ELF-1 (cell line): ENCODE measurements at regions not wholly inside any gene's neighbourhood (a gene's known extent, or its start where the extent isn't known, plus 50 kb on each side); places are given as distances from the start of the nearest gene placed in this dataset.

ENCODE experiments used
- DNase-seq: peaks from one replicate; pipeline ENCODE4 v3.0.0-alpha.2; 2016; ENCODE audit warnings: low read depth, low spot score

DNA sequence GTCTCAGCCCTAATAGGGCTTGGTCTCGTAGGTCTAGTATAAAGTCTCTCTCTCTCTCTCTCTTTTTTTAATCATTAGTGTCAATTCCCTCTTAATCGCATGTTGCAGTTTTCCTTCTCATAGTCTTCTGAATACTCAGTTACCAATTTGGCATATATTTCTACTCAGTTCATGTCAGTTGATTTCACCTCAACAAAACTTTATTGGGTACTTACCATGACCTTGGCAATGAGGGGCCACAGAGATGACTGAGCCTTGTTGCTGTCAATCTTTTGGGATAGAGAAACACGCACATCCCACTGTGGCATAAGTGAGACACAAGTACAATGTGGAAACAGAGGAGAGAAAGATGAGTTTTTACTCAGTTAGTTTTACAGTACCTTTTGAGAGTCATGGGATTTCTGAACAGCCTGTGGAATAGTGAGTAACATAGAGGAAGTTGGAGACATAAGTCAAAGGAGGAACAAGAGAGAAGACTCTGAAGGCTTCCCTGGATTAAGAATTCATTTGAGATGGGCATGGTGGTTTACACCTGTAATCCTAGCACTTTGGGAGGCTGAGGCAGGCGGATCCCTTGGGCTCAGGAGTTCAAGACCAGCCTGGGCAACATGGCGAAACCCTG is 150.2 kb upstream of the CBLB start:
- DNase-seq = no peak

DNA sequence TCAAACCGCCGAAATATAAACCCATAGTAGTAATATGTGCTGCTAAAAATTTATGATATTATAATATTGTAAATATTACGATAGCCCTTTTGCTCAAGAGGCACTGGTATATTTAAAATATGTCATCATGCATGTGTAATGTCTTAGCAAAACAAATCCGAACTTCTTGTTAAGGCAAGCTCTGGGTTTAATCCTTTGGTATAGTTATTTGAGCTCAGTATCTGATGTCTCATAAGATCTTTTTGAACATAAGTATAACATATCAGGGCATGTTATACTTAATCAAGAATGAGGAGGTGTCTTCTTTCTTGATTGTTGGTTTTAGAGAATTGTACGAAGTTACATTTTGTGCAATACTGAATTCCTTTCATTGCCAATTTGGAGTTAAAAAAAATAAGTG is 154.1 kb upstream of the CBLB start:
- no peak for DNase-seq

DNA sequence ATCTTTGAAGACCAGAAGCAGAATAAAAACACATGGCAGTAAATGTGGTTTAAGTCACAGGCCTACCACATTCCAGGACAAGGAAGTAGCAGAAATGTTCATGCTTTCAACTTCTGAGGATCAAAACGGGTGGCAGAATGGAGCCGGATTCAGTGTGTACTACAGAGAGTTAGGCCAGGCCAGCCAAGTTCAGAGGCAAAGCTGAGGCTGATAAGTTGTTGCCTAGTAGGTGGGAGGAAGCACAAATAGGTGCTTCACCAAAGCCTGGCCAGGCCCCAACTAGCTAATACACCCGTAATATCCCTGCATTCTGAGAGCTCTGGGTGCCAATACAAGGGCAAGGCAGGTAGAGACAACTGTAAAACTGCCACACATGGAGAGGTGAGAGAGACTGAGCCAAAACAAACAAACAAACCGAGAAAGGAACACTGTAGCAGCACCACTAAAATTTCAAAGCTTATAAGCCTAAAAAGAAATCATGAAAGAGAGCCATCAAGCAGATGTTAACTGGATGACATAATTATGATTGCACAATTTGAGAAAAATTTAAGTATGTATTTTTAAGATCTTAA is 156.4 kb upstream of the CBLB start:
- no peak for DNase-seq

DNA sequence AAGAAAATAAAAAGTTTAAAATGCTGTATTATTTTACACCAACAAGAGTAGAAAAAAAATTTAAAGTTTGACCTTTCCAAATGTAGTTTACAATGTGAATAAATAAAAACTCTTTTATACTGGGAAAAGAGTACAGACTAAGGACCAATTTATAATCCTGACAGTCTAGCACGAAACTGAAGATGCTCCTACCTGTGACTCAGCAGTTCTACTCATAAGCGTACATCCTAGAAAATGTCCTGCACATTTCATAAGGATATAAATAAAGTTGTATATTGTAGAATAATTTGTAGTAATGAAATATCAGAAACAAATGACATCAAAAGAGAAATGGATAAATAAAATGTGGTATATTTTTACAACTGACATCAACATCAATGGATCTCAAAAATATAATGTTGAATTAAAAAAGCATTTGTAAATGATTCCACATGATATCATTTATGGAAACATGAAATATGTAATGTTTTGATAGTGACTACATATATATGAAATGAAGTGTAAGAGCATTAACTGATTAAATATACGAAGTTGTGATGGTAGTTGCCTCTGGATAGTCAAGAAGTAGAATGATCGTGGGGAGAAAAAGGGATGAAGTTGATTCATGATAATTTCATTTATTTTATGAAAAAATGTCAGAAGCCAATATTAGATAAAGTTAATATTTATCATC is 161.3 kb upstream of the CBLB start:
- no peak for DNase-seq

DNA sequence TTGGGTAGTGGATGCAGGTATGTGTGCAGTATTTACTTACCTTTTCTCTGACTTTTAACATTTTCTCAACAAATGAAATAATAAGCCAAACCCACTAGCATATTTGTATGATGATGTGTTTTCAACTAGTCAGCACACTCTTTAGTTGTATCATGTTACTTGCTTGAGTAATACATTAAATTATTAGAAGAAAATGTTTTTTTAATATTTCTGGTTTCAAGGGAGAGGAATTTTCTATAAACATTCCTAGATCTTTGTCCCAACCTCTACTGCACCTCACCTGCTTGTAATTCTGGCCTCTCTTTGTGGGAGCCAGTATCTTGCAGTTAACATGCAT is 161.8 kb upstream of the CBLB start:
- DNase-seq = no peak

DNA sequence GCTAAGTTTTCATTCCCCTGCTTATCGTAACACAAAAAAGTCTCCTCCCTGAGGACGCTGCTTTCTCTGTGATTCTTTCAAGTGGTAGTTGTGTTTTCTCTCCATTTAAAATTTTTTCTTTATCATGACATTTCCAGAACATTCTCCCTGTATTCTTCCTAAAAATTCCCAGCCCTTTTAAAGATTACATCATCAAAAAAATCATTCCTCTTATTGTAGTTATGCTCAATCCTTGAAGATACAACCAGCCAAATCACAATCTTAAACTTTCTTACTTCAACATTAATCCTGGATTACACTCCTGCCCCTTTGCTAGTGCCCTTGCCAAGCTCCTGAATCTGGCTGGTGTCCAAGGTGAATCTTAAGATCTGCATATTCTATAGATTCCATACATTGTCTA is 163.7 kb upstream of the CBLB start:
- DNase-seq = no peak

DNA sequence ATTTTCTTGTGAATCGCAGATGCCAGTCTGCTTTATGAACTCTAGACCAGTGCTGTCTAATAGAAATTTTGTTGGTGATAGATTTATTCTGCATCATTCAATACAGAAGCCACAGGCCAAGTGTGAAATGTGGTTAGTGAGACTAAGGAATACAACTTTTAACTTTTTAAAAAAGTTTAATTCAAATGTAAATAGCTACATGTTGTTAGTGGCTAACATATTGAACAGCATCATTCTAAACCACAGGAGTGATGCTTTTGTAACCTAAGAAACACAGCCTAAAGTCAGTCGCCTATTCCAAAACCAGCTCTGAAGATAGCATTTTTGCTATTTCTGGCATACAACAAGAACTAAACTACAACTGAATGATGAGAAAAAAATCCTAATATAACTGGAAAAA is 164.8 kb upstream of the CBLB start:
- no peak for DNase-seq

DNA sequence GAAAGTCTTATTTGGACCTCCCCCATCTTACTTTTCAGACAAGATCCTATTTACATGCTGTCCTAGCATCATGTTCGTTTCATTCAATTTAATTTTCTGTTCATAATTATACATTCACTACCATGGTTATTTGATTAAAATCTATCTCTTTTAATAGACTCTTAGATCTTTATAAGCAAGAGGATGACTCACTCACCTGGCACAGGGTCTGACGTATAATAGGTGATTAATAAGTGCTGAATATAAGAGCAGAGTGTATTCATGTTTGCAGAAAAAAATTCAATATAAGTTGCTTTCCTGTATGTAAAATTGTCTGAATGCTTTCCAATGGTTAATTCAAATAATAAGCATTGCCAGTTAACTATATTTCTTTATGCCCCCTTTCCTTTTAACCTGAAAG is 165.5 kb upstream of the CBLB start:
- DNase-seq = no peak

DNA sequence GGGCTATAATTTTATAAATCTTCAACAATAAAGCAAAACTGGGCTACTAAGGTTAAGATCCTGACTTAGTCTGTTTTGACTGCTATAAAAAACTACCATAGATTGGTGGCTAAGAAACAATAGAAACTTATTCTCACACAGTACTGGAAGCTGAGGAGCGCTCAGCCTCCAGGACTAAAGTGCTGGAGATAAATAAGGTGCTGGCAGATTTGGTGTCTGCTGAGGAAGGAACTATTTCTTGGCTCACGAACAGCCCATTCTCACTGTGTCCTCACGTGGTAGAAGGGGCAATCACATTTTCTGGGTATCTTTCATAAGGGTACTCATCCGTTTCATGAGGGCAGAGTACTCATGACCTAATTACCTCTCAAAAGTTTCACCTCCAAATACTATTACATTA is 166.8 kb upstream of the CBLB start:
- DNase-seq = no peak

DNA sequence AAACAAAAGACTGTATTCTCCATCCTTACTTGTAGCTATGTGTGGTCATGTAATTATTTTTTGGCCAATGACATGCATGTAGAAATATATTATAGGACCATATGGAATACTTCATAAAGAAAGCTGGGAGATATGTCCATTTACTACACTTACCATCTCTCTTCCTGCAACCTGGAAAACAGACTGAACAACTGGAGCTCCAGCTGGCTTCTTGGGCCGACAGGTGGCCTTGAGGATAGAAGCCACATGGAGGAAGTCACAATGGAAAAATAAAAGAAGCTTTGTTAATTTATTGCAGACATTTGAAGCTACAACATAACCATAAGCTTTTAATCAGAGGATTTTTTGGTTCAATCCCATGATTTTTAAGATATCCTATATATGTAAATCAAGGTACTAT is 167.9 kb upstream of the CBLB start:
- no peak for DNase-seq

DNA sequence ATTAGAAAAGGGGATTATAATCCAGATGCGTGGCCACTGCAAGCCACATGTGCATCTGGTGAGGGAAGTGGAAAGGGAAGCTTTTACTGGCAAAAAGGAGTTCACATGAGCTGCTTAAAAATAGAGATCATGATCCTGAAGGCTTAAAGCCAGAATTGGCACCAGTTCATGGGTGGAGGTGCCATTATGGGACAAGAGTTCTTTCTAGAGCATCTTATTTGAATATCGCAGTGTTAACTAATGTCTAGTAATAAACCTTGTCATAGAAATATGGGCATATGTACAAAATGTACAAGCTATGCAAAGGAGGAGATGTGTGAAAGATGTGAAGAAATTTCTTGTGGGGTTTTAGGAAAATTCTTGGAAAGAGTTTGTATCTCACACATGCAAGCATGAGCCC is 178.4 kb upstream of the CBLB start:
- no peak for DNase-seq

DNA sequence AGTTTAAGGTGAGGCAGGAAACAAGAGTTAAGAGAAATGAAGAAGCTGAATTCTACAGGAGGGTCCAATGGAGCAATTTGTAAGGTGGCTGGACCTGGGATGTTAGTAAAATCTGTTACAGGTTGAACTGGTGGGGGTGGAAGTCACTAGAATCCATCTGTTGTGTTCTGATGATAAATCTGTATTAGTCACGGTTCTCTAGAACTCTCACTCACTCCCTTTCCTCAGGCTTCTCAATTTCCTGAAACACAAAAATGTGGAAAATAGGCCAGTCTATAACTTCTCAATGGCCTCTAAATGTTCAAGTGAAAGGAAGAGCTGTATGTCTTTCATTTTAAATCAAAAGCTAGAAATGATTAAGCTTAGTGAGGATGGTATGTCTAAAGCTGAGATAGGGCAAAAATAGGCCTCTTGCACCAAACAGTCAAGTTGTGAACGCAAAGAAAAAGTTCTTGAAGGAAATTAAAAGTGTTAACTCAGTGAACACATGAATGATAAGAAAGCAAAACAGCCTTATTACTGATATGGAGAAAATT is 180.2 kb upstream of the CBLB start:
- DNase-seq = no peak

DNA sequence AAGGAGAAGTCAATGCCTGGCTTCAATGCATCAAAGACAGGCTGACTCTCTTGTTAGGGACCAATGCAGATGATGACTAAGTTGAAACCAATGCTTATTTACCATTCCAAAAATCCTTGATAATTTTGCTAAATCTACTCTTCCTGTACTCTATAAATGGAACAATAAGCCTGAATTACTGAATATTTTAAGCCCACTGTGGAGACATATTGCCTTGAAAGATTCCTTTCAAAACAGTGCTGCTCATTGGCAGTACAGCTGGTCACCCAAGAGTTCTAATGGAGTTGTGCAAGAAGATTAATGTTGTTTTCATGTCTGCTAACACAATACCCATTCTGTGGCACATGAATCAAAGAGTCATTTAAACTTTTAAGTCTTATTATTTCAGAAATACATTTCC is 181.0 kb upstream of the CBLB start:
- DNase-seq = no peak

DNA sequence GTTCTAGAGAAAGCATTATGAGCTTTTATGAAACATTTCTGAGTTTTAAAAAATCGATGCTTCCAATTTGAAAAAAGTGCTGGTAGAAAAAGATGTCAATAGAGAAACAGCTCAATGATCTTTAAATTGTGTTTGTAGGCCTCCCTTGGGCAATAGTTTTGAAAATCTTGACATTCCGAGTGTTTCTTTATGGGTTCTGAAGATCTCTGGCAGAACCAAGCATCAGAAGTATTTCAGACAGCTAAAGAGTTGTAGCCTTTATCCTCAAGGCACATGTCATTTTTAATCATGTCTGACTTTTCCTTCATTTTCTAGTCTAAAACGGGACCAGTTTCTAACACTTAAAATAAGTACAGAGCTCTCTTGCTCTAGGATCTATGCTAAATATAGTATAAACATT is 188.1 kb upstream of the CBLB start:
- DNase-seq = no peak

DNA sequence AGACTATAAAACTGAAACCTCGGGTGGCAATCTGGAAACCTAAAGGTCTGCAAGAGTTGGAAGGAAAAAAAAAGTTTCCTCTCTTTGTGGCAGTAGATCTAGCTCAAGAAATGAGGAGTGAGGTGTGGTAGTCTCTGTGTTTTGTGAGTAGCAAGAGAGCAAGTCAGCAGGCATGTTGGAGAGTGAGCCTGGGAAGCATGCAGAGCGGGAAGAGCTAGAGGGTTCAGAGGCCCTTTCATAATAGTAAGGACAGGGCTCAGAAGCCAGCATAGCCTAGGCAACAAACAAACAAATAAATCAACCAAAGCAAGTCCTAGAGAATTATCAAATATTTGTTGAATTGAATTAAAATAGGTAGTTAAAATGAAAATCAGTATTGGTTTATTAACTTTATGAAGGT is 189.7 kb upstream of the CBLB start:
- peak; percentile 7 for DNase-seq

DNA sequence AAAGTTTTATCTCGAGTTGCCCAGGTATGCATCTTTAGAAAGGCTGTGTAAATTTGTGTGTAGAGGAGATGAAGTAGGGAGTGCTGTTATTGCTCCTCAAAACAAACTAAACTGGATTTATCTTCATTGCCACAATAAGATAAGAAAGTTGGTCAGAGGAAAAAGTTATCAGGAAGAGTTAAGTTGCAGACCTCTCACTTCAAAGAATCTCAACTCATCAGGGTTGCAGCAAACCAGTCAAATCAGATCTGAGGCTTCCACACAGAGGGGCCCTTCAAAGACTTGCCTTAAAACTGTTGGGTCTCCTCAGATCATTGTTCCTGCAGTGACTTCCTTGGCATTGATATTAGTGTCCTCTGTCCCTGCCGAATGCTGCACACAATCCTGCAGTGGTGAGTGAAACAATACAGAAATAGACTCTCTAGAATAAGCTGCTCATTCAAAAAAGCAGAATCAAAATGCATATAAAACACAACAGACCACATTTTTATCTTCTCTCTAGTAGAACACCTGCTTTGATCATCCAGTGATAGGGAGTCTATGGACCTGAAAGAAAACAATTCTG is 191.2 kb upstream of the CBLB start:
- no peak for DNase-seq

DNA sequence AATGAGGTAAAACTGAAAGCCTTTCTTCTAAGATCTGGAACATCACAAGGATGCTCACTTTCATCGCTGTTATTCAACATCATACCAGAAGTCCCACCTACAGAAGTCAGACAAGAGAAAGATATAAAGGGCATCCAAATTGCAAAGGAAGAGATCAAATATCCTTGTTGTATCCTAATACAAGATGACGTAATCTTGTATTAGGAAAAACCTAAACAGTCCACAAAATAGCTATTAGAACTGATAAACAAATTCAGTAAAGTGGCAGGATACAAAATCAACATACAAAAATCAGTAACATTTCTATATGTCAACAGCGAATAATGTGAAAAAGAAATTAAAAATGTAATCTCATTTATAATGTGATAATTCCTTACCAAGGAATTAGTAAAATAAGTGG is 195.1 kb upstream of the CBLB start:
- DNase-seq = no peak

DNA sequence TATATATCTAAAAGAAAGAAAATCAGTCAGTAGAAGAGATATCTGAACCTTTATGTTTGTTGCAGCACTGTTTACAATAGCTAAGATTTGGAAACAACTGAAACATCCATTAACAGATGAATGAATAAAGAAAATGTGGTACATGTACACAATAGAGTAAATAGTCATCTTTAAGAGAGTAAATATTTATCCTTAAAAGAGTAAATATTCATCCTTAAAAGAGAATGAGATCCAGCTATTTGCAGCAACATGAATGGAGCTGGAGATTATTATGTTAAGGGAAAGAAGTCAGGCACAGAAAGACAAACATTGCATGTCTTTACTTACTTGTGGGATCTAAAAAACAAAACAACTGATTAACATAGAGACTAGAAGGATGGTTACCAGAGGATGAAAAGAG is 197.0 kb upstream of the CBLB start:
- no peak for DNase-seq

DNA sequence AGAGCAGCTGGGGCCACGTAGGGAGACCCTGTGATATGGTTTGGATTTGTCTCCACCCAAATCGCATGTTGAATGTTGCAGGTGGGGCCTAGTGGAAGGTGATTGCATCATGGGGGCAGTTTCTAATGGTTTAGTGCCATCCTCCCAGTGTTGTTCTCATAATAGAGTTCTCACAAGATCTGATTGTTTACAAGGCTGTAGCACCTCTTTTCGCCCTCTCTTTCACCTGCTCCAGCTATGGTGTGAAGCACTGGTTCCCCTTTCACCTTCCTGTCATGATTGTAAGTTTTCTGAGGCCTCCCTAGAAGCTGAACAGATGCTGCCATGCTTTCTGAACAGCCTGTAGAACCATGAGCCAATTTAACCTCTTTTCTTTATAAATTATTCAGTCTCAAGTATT is 198.9 kb upstream of the CBLB start:
- no peak for DNase-seq

DNA sequence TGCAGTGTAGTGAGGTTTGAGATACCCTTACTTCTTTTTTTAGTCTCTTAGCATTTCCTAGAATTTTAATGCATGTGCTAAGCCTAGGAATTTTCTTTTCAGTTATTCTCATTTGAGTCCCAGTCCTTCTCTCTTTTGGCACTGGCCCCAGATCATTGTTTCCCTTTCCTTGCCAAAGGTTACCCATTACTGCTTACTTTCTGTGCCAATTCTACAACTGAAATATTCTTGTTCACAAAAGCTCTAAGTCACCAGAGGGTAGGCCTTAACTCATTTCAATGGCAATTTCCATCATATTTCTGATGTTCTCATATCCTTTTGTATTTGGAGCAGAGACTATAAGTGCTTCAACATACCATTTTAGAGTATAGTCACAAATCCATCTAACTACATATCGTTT is 199.6 kb upstream of the CBLB start:
- DNase-seq = no peak

DNA sequence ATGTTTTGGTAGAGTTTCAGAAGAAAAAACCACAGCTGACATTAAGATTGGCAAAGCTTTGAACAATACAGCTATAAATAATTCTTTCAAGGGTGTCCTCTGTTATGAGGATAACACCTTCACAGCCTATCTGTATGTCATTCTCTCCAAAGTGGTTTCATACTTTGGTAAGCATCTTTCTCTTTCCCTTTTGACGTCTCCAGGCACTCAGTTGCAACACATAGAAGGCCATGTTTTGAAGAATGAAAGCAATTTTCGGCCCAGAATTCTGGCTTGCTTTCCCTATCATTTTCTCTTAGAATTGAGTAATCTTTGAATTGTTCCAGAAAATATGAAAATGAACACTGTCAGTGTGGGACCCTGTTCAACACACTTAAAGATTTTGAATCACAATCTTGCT is 200.0 kb upstream of the CBLB start:
- DNase-seq = no peak

DNA sequence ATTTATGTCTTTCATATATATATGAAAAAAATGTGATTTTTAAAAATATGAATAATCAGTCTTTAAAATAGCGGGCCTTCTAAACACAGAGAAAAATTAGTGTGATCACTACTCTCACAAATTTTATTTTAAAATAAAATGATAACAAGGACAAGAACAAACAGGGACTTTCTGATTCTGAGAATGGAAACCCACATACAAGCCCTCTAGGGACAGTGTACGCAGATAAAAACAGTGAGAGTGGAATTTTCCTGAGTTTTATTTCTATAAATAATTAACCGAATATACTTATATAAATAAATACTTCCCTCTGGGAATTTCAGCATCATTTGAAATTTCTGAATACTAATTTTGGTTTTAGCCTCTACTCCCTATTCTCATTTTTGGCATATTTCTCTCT is 201.4 kb upstream of the CBLB start:
- no peak for DNase-seq

DNA sequence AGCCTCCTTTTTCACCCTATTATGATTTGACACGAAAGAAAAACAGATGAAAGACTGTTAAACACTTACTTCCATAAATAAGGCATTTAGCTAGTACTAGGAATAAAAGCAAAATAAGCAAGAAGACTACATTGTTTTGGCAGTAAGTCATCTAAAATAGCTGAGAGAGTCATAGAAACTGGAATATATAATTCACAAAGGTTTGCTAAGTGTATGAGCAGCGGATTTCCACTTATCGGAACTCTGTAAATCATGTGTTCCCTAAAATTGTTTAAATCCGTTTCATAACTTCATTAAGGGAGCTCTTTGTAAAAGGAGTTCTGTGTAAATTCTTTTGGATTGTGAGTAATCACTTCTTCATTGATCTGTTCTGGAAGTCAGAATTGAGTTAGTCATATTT is 202.5 kb upstream of the CBLB start:
- no peak for DNase-seq
